Dedifferentiated amniotic fluid mesenchymal stem cell (primary cell): ENCODE measurements at regions not wholly inside any gene's neighbourhood (a gene's known extent, or its start where the extent isn't known, plus 50 kb on each side); places are given as distances from the start of the nearest gene placed in this dataset.
"Not testable (repeated sequence)": the region's sequence is repeated elsewhere in the genome, so short reads cannot be mapped to it uniquely, and the experiment has no call there.

Source experiments
- DNase-seq: peaks from one replicate; pipeline ENCODE4 v3.0.0-alpha.2; 2016; ENCODE audit errors: extremely low spot score

GRCh38 chr2:215862351-215862771 is 151.0 kb downstream of the MREG start:
- no peak for DNase-seq

DNA sequence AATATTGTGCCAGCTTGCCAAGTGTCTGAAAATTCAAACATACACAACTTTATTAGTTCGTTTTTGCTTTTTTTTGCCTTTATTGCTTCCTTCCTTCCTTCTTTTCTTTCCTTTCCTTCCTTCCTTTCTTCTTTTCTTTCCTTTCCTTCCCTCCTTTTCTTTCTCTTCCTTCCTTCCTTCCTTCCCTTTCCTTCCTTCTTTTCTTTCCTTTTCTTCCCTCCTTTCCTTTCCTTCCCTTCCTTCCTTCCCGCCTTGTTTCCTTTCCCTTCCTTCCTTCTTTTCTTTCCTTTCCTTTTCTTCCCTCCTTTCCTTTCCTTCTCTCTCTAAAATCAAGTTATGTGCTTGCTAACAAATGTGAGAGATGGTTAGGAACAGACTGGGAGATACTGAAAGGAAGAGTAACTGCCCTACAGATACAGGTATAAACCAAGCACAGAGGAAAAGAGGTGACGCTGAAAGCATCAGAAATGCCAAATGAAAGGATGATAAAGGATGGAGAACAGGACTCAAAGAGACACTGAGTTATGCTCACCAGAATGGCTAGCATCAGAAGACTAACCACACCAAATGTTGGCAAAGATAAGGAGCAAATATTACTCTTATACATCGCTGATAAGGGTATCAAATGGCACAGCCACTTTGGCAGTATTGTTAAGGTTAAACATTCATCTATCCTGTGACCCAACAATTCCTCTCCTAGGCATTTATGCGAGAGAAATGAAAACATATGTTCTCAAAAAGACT is 151.6 kb downstream of the MREG start:
- DNase-seq = no peak

DNA sequence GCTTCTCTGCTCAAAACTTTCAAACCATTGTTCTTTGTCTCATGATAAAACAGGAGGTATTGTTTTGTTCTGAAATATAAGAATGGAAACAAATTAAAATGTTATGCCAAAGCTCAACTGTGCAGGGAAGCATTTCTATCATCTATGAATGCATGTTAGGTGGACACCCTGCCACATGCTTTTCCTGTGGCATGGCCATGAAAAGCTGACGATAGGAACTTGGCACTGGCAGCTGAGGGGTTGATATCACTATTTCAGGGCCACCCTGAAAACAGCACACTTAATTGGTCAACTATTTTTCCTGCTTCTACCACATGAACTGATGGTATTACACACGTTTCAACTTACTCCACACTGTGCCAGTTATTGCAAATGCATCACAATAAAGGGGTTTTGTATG is 157.3 kb downstream of the MREG start:
- no peak for DNase-seq

- not testable (repeated sequence) for DNase-seq
Observed at GRCh38 chr2:215855308-215855707, 158.0 kb downstream of the MREG start.

GRCh38 chr2:215854008-215854407 is 159.3 kb downstream of the MREG start:
- DNase-seq = no peak

- no peak for DNase-seq
Observed at GRCh38 chr2:215851696-215852095, 161.7 kb downstream of the MREG start.

DNA sequence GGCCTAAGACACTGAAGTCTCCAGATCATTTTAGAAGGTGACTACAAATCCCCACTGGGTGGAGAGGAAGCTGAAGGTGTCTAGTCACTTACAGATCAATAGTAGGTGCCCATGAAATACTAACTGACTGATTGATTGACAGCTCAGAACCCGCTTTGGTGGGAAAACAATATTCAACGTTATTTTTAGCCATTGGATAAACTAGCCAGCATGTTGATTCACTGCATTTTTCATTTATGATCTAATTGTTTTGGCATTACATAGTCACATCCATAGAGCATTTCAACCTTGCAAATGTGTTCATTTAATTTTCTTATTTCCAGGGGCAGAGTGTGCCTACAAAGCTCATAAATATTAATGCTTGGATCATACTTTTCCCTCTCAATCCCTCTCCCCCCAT is 162.3 kb downstream of the MREG start:
- peak; percentile 47 for DNase-seq

- DNase-seq = no peak
Observed at GRCh38 chr2:215850380-215850779, 163.0 kb downstream of the MREG start.

DNA sequence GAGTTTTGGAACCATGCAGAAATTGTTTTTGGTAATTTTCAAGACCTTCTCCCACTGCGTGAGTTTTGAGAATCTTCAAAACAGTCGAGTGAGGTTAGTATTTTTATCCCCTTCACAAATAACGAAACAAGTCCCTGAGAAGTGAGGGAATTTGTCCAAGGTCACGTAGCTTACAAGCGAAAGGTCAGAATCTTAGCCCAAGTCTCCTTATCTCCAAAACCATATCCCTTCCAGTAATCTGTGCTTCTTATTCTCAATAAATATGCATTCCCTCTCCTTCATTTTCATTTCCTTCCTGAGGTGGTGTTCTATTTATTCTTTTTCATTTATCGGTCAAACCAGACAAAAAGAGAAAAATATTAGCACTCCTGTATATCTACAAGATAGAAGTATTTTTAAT is 163.6 kb downstream of the MREG start:
- no peak for DNase-seq

GRCh38 chr2:215848698-215849097 is 164.7 kb downstream of the MREG start:
- no peak for DNase-seq

GRCh38 chr2:215848146-215848545 is 165.2 kb downstream of the MREG start:
- no peak for DNase-seq

GRCh38 chr2:215847718-215848117 is 165.6 kb downstream of the MREG start:
- no peak for DNase-seq

GRCh38 chr2:215847056-215847455 is 166.3 kb downstream of the MREG start:
- no peak for DNase-seq

DNA sequence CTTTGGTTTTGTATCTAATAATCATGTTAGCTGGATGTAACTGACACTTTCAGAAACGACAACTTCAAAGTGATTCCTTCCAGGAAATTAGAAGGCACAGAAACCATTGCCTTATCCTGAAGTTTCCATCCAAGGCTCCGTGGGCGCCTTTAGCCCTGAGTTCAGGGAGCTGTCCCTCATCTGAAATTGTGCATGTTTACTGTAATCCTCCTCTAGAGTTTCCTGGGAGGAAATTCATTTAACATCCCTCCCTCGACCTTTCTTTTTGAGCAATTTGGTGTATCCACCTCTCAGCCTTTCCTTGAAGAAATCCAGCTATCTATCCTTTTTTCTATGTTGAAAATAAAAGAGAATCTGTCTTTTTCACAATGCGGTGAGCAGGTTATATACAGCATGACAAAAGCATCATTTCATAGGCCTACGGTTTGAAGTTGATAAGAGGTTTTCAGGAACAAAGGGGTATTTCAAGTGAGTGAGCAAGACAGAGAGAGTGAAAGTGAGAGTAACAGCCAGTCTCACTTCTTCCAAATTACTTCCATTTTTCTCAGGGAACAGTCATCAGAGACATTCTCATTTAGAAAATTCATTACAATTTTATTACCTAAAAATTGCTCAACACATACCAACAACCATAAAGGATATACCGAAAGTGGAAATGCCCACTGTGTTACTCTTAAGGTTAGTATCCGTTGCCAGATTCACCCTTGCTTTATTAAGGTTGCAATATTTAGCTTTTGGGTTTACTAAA is 167.3 kb downstream of the MREG start:
- no peak for DNase-seq

GRCh38 chr2:215843579-215843978 is 169.8 kb downstream of the MREG start:
- DNase-seq = peak; percentile 85

GRCh38 chr2:215841175-215841816 is 172.1 kb downstream of the MREG start:
- no peak for DNase-seq

- DNase-seq = no peak
Observed at GRCh38 chr2:215839816-215840215, 173.5 kb downstream of the MREG start.

GRCh38 chr2:215839309-215839708 is 174.0 kb downstream of the MREG start:
- DNase-seq = no peak

GRCh38 chr2:215836881-215837280 is 176.5 kb downstream of the MREG start:
- DNase-seq = no peak

- DNase-seq = no peak
Observed at GRCh38 chr2:215835657-215836056, 177.7 kb downstream of the MREG start.

DNA sequence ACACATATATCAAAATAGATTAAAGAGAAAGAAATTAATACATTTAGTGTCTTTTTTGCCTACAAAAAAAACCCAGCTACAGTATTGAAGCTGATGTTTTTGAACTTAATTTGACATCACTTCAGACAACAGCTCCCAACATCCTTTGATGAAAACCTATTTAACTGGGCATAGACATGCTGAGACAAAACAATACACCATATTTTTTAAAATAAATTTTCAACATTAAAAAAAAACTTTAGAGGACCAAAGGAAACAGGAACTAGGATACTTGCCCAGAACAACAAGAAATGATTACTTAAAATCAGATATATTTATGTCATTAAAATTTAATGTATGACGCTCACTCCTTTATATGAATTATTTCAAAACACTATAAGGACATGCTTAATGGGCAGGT is 178.1 kb downstream of the MREG start:
- no peak for DNase-seq

DNA sequence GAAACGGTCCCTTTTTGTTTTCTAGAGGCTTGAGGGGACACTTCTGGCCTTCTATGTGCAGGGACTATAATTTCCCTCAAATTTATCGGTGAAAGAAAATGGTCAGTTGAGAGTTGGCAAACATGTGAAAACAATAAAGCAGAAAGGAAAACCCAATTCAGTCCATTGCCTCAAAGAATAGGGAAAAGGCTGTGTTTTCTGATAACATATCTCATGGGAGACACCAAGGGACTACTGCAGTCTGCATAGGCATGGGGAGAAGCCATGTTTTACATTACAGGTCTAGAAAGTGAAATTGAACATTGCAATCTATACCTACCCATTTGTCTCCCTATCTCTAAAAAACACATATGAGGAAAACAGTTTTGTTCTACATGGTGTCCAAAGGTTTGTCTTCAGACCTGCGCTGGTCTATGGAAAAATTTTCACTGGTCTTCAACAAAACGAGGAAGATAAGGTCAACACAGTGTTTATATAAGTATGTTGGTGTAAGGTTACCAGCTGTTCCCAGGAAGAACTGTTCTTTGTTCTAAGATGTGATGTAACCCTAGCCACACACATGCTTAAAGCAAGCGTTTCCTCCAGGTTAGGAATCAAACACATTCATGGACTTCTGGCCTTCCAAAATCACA is 179.7 kb downstream of the MREG start:
- DNase-seq = peak; percentile 56
